DMS53 treated with DMSO at 0.1 percent for 48 hours (cell line): ENCODE measurements at regions not wholly inside any gene's neighbourhood (a gene's known extent, or its start where the extent isn't known, plus 50 kb on each side); places are given as distances from the start of the nearest gene placed in this dataset.
"Not testable (repeated sequence)": the region's sequence is repeated elsewhere in the genome, so short reads cannot be mapped to it uniquely, and the experiment has no call there.

Experiments
- DNase-seq: peaks from one replicate; lab custom pipeline; 2025; ENCODE audit not compliant: unreplicated experiment; lab: John Stamatoyannopoulos, UW

DNA sequence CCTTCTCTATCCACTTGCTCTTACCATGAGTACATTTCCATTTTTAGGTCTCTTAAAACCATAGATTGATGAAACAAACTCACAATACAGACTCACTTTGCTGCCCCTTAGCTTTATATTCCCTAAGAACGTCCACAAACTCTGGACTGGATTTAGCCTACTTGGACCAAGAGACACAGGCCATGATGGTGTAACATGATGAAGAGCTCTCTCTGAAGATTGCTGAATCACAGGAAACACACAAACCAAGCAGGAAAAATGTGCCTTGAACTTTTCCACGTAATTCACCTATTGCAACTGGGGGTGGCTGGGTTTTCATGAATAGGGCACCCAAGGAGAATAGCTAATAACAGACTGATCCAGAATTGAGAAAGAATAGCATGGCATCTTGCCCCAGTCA lies 201.7 kb upstream of the RBBP8 start:
- DNase-seq, result no peak

DNA sequence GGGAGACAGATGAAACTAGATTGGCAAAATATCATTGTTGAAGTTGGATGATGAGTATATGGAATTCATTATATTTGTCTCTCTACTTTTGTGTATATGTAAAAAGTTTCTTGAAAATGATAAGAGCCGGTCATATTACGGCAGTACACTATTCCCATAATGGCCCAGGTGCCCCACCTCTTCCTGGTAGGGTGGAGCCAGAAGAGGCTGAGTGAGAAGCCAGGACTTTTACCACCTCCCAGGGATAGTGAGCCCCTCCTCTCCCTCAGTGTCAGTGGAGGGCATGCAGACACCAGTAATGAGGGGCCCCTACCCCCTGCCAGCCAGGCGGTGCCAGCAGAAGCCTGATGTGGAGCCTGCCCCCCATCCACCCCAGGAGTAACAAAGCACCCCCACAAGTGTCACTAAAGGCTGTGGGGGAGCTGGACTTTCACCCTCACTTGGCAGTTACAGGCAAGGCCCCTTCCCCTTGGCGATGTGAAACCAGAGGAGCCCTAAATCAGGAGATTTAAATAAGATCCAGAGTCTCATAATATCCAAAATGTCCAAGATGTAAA lies 198.9 kb upstream of the RBBP8 start:
- DNase-seq, result no peak

DNA sequence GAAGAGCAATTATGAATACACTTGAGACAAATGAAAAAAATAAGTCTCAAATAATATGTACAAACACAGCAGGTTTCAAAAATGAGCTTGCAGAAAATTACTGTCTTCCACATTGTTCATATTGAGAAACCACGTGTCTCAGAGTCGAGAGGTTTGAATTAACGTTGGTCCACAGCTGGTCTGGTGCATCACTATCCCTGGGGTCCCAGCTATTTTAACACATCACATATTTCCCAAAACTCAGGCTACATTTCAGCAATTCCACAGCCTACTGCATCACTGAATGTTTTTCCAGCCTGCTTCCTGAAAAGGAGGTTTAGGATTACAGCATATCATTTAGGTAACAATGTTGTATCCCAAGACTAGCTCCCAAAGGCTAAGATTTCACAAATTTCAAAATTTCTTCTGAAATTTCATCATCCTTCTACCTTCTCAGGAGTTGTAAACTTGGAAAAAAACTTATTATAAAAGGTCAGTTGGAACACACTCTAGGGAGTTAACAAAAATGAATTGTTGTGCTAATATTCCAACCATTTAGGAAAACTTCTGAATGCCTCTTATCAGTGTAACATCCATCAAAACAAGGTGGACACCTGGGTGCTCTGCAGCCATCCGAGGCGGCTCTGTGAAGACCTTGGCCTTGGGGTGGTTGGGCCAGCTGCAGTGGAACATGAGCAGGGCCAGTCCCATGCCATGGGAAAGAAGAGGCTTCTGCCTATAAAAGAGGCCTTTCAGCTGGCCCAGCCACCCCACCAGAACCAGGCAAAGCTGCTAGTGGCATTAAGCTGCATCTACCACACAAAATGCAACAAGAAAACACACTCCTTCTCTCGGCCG lies 198.1 kb upstream of the RBBP8 start:
- no peak for DNase-seq

DNA sequence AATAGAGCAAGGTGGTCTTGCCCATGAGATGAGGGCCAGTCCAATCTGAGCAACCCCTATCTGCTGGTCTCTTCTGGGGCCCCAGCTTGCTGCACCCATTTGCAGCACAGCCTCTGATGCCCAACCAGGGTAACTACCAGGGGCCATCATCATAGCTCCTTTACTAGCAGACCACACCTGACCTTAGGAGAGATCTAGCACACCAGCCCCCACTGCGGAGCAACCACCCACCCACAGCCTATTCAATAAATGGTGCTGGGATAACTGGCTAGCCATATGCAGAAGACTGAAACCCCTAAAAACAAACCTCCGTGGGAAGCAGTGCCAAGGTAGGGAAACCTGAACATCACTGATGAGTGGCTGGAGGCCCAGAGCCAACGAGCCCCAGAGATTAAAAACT lies 196.1 kb upstream of the RBBP8 start:
- DNase-seq, result no peak

DNA sequence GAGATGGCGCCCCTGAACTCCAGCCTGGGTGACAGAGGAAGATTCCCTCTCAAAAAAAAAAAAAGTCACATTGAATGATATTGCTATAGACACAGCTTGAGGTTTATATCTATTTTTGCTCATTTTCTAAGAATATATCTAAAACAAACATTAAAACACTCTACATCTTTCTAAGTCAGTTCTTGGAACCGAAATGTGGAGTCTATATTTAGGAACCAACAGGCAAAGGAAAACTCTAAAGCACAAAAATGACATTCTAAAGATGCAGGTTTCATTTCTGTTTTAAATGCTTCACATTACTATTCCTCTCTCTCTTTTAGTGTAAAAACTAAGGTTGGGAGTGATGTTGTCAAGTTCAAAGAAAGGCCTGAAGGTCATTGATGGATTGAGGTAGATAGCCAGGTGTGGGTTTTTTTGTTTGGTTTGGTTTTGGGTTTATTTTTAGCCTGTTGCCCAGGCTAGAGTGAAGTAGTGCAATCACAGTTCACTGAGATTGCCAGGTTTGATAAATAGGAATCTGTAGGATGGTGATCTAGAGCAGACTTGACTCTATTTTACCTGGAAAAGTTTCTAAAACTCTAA lies 194.0 kb upstream of the RBBP8 start:
- no peak for DNase-seq

DNA sequence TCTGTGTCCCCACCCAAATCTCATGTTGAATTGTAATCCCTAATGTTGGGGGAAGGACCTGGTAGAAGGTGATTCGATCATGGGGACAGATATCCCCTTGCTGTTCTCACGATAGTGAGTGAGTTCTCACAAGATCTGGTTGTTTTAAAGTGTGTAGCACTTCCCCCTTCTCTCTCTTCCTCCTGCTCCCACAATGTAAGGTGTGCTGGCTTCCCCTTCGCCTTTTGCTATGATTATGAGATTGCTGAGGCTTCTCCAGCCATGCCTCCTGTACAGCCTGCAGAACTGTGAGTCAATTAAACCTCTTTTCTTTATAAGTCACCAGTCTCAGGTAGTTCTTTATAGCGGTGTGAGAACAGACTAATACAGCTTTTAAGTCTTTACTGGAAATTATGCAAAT lies 193.3 kb upstream of the RBBP8 start:
- no peak for DNase-seq

DNA sequence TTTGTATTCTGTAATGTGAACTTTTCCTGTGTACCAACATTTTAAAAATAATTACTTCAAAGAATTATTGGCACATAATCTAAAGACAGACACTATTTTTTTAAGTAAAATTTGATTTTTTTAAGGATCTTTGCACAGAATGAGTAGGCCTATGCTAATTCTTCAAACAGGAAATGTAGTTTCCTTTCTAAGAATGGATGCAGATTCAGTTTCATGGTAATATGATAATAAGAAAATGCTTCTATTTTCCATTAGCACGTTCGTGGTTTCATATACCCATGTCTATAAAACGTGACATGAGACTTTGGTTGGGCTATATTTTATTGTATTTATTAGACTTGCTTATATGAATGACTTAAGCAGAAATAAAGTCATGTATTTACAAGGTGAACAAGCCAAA lies 191.8 kb upstream of the RBBP8 start:
- no peak for DNase-seq

DNA sequence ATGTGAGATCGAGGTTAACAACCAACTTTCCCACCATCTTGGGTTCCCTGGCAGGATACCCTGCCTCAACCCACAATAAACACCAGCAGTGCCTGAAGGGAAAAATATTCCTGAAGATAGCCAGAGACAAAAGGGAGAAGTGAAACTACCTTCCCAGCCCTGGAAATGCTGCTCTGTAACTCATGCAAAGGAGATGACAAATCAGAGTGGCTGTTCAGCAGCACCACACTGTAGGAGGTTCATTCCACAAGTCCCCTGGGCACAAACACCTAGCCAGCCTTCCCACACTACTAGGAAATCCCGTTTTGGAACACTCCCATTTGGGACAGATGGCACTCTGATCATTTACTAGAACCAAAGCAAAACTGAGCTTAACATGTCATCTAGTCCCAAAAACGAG lies 190.7 kb upstream of the RBBP8 start:
- DNase-seq, result no peak

DNA sequence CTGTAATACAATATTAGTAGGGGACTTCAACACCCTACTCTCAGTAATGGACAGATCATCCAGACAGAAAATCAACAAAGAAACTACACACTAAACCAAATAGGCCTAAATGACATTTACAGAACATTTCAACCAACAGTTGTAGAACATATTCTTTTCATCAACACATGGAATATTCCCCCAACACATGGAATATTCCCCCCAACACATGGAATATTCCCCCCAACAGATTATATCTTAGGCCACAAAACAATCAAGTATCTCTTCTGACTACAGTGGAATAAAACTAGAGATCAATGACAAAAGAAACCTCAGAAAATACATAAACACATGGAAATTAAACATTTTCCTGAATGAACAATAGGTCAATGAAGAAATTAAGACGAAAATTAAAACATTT lies 187.2 kb upstream of the RBBP8 start:
- DNase-seq, result no peak

DNA sequence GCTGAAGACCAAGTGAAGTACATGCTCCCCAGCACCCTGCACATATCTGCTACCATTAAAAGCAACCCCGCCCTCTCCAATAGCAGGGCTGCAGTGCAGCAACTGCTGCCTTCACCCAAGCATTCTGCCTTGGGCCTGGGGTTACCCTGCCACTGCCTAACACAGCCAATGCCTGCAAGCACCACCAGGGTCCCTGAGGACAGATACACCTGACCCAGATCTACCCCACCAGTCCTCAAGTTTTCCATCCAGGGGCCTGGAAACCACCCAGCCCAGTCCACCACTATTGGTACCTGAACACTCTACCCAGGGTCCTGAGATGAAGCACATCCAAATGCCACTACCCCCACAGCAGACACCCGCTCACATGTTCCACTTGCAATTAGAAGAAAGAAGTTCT lies 181.1 kb upstream of the RBBP8 start:
- no peak for DNase-seq

DNA sequence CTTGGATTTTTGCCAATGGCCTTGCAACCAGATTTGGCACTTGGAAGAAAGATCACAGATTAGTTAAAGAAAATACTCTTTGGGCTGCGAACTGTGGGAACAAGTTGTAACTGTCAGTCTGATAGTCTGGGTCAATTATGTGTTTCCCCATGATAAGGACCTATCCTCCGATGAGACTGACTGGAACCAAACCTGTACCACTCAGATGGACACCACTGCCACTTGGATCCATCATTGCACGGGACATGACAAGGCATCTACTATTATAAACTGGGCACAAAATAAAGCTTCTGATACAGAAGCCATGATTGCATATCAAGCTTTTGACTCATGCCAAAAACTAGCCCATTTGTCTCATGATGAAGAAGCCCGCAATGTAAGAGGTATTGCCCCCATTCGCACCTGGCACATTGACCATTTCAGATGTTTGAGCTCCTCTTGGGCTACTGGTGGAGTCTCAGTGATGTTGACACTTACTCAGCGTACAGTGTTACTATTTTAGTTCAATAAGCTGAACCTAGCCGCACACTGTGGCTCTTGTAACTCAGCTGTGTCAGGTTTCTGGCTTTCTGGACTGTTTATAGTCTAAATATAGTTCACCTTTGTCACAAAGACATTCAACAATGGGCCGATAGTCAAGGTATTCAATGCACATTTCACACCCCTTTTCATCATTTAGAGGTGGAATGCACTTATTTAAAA lies 179.8 kb upstream of the RBBP8 start:
- no peak for DNase-seq

DNA sequence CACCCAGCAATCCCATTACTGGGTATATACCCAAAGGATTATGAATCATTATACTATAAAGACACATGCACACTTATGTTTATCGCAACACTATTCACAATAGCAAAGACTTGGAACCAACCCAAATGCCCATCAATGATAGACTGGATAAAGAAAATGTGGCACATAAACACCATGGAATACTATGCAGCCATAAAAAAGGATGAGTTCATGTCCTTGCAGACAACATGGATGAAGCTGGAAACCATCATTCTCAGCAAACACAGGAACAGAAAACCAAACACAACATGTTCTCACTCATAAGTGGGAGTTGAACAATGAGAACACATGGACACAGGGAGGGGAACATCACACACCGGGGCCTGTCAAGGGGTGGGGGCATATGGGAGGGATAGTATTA lies 169.1 kb upstream of the RBBP8 start:
- not testable (repeated sequence) for DNase-seq

DNA sequence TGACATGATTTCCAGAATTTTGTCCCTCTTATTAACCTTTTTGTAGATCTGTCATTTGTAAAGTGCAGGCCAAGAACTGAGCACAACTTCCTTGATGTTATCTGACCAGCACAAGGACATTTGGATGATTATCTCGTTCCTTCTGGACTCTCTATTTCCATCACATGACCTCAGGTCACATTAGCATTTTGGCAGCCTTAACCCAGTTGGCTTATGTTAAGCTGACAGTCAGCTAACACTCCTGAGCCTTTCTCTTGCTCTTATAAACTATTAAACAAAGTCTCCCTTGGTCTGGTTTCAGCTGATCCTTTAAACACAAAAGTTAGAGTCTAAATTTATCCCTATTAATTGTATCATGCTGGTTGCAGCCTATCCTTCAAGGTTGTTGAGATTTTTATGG lies 167.2 kb upstream of the RBBP8 start:
- no peak for DNase-seq

DNA sequence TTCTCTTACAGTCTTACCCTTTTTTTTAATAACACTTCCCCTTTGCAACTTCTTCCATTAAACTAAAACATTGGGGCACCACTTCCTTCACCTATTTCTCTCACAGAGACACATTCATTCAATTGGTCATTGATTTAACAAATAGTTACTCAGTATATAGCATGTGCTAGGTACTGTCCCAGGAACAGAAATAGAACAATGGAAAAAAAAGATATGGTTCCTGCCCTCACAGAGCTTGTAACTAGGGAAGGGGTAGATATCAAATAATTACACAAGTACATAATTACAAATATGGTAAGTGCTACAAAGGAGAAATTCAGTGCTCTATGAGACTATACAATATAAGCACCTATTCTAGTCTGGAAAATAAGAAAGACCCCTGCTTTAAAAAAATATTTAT lies 165.5 kb upstream of the RBBP8 start:
- no peak for DNase-seq

DNA sequence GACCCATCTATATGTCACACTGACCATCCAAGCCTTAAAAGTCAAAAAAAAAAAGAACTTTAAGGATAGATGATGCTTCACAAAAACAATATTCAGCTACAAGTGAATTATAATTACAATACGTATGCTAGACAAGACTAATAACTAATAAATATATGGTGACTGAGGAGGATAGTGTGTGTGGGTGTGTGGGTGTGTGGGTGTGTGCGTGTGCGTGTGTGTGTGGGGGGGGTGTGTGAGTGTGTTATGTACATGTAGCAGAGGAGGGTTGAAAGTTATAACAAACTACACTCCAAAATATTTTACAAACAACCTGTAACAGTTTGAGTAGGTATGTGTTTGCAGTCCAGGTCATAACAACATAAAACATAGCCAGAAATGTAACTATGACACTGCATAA lies 159.2 kb upstream of the RBBP8 start:
- DNase-seq, result no peak

DNA sequence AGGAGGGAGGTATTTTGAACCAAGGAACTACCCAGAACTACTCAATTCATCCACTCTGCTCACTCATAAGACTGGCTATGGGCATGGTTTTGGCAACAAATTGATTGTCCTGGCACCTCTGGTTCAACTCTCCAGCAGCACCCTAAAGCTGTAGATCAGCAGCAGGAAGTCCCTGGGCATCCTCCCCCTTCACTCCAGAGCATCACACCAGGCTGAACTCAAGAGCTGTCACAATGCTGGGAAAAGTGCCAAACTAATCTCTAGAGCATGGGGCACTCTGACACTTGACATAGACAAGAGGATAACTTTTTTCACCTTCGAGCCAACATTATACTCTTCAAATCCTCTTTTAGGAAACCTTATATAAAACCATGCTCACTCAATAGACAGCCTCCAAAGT lies 154.1 kb upstream of the RBBP8 start:
- peak; percentile 56 for DNase-seq

DNA sequence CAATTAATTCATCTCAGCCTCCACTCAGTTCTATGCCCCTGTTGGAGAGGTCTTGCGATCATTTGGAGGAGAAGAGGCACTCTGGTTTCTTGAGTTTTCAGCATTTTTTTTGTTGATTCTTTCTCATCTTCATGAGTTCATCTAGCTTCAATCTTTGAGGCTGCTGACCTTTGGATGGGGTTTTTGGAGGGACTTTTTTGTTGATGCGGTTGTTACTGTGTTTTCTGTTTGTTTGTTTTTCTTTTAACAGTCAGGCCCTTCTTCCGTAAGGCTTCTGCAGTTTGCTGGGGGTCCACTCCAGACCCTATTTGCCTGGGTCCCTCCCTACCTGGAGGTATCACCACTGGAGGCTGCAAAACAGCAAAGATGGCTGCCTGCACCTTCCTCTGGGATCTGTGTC lies 149.9 kb upstream of the RBBP8 start:
- no peak for DNase-seq

DNA sequence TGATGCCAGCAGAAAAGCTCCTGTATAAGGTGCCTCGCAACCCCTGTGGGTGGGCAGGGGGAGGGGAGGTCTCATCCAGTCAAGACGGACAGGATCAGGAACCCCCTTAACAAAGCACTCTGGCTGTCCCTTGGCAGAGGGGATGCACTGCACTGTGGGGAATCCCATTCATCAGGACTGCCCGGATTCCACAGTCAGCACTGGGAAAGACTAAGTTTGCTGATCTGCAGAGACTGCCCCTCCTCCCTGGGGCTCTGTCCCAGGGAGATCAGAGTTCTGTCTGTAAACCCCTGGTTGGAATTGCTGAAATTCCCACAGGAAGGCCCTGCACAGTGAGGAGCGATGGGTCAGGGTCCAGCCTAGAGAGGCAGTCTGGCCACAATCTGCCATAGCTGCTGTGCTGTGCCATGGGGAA lies 149.5 kb upstream of the RBBP8 start:
- no peak for DNase-seq

DNA sequence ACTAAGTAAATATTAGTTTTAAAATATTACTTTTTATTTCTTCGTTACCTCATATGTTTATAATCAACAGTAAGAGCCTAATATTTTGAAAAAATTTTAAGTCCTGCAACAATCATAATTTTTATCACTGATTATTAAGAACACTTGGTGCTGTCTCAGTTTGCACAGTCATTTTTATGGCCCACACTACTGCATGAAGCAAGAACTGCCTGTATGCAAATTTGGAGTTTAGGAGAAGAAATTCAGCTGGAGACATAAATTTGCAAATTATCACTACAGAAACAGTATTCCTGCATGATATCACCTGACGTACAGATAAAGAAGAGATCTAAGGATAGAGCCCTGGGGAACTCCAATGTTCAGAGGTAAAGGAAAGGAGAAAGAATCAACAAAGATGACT lies 144.1 kb upstream of the RBBP8 start:
- no peak for DNase-seq

DNA sequence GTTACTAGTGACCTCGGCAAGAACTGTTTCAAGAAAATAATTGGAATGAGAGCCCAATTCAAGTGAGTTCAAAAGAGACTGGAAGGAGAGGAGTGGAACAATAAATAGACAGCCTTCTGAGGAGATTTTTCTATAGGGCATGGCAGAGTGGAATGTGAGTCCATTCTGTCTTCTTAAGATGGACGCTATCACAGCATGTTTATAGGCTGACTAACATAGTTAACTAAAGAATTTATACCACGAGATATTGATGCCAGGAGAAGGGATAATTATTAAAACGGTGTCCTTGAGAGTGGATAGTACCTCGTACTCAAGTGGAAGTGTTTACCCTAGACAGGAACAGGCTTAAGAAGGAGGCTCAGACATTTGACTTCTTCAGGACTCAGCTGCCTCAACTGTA lies 143.5 kb upstream of the RBBP8 start:
- DNase-seq, result no peak

DNA sequence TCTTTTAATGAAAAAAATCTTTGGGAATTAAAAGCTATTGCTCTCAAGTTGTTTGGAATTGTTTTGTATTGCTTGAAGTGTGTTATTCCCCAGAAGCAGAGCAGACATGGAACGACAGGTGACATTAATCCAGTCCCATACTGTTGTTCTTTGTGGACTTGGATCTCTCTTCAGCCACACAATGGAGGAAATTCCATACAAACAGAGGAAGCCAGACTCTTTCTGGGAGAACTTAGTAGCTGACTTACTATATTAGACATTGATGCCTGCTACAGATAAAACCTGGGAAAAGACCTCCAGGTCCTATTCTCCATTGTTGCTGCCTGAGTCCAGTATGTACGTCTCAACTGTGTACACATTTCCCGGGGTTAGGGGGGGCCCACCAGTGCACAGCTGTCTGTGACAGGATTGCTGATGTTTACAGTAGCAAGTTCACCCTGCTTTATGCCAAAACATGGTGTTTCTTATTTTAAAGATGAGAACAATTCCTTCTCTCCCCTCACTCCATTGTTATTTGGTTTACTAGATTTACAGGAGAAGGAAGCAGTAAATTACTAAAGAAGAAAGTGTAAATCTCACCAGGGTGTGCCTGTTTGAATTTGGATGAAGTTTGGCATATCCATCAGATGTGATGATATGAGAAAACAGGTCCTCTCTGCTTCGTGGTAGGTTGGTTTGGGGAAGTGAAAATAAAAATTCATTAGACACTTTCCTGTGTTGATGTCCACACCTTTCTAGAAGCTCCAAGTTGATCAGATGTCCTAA lies 142.4 kb upstream of the RBBP8 start:
- no peak for DNase-seq

DNA sequence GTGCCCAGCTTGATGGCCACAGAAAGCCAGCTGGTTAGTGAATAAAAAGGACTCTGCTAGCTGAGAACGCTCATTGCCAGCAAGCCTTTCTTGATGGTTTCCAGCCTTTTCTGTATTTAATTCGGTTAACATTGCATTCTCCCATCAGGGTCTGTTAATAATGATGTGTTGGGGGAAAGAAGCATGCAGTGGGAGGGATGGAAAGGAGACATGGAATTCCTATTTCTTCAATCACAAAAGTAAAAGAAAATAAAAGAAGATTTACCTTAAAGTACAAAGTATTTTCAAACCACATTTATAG lies 141.9 kb upstream of the RBBP8 start:
- no peak for DNase-seq
